GM04503 (cell line): ENCODE measurements at regions not wholly inside any gene's neighbourhood (a gene's known extent, or its start where the extent isn't known, plus 50 kb on each side); places are given as distances from the start of the nearest gene placed in this dataset.

ENCODE experiments used
- DNase-seq: peaks from one replicate; pipeline ENCODE4 v3.0.0-alpha.2; 2012; ENCODE audit warnings: low read depth

DNA sequence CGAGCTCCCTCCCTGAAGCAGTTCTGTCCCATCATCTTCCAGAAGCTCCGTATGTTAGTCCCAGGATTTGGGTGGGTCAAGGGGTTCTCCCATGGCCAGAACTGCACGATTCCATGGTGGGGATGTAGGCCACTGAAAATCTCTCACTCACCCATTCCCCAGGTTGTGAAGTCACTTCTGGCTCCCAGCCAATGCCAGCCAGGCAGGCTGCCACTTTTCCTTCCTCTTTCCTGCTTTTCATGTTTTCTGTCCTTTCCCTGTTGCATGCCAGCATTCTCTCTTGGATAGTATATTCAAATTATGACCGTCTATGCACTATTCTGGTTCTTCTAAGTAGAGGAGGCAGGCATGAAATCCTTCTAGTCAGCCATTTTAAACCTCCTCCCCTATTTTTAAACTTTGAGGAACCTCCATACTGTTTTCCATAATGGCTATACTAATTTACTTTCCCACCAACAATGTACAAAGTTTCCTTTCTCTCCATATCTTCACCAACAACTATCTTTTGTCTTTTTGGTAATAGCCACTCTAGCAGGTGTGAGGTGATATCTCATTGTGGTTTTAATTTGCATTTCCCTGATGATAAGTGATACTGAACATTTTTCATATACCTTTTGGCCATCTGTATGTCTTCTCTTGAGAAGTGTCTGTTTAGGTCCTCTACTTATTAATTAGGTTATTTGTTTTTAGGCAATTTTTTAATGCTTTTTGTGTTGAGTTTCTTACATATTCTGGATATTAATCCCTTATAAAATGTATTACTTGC lies 182.1 kb upstream of the TET2 start:
- no peak for DNase-seq

- DNase-seq = no peak
Observed at GRCh38 chr4:104966349-104967033, 180.2 kb upstream of the TET2 start.

GRCh38 chr4:104967034-104967401 lies 179.7 kb upstream of the TET2 start:
- no peak for DNase-seq

GRCh38 chr4:104969394-104970082 lies 177.1 kb upstream of the TET2 start:
- no peak for DNase-seq

- no peak for DNase-seq
Observed at GRCh38 chr4:104971462-104971861, 175.2 kb upstream of the TET2 start.

DNA sequence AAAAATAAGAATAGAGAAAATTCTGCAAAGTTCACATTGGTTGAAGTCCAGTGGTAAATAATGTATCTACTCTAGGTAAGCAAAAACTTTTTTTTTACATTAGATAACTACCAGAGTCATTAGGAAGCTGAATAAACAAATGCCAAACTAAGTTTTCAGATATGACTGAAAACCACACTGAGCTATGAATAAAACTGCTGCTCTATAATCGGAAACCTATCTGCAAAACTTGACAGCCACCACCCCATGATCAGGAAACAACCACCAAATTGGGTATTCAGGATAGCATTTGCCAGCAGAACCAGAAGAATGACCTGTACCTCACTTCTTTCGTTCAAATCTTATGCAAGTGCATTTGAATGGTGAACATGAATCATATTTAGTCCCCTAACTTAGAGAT lies 173.0 kb upstream of the TET2 start:
- DNase-seq = no peak

DNA sequence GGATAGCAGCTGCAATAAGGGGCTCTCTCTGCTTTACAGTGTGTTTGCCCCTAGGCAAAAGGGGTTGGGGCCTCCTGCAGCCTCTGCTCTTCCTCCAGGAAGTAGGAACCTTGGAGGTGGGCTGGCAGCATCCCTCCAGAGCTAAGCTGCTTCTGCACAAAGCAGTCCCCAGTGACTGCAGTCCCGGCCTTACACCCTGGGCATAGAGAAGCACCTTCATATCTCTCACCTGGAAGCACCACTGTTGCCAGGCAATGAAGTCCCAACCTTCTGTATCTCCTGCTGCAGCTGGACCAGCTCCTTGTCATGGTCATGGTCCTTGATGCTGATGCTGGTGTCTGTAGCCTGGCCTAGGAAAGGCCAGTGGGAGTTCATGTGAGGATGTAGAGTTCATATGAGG lies 171.1 kb upstream of the TET2 start:
- no peak for DNase-seq

- no peak for DNase-seq
Observed at GRCh38 chr4:104976262-104976661, 170.4 kb upstream of the TET2 start.

DNA sequence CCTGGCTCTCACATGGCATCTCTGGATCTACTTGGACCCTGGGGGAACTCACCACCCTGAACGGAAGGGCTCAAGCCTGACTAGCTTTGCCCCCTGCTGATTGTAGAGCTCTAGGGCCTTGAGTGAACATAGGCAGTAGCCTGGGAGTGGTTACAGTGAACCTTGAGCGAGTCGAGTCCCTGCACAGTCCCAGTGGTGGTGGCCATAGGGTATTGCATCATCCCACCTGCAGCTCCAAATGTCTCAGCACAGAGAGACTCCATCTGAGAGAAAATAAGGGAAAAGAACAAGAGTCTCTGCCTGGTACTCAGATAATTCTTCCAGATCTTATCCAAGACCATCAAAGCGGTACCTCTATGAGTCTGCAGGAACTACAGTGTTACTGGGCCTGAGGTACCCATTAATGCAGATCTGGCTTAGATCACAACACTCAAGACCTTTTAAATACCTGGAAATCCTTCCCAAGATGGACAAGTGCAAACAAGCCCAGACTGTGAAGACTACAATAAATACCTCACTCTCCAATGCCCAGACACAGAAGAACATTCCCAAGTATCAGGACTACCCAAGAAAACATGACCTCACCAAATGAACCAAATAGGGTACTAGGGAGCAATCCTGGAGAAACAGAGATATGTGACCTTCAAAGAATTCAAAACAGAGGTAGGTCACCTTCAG lies 167.5 kb upstream of the TET2 start:
- DNase-seq = no peak

DNA sequence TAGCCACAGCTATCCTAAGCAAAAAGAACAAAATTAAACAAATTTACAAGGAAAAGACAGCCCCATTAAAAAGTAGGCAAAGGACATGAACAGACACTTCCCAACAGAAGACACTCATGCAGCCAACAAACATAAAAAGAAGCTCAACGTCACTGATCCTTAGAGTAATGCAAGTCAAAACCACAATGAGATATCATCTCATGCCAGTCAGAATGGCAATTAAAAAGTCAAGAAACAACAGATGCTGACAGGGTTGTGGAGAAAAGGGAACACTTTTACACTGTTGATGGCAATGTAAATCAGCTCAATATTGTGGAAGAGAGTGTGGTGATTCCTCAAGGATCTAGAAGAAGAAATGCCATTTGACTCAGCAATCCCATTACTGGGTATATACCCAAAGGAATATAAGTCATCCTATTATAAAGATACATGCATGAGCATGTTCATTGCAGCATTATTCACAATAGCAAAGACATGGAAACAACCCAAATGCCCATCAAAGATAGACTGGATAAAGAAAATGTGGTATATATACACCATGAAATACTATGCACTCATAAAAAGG lies 163.0 kb upstream of the TET2 start:
- DNase-seq = no peak

- DNase-seq = no peak
Observed at GRCh38 chr4:104986306-104986705, 160.4 kb upstream of the TET2 start.

DNA sequence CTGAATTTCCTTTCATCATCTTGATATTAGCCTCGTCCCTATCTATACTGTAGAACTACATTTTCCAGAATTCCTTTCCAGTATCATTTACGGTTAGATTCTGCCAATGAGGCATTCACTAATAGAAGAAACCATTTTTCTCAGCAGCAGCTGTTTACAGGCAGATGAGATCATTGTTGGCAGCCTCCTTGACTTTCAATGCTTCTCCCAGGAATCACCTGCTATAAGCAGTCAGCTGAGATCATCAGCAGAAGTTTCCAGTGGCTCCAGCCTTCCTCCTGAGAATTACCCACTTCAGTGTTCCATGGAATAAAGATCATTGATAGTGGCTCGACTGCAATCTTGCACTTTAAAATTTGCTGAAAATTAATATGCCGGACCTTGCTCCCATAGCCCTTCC lies 157.3 kb upstream of the TET2 start:
- no peak for DNase-seq

DNA sequence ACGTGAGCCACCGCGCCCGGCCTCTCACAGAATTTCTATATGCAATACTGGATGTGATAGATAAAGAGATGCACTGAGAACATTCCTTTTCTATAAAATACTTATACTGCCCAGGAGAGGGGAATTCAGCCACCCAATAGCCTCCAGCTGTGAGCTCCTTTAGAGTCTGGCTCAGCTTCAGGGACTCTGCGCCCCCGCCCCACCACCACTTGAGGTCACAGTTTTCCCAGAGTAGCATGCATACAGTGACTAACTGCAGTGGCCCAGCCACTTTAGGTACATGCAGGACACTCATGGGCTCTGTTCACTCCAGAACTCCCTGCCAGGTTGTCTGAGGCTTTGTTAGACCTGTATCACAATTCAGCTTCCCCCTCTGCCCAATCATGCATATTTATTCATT lies 144.4 kb upstream of the TET2 start:
- no peak for DNase-seq

- no peak for DNase-seq
Observed at GRCh38 chr4:105014234-105014633, 132.4 kb upstream of the TET2 start.

GRCh38 chr4:105014635-105015034 lies 132.0 kb upstream of the TET2 start:
- DNase-seq = no peak

- DNase-seq = no peak
Observed at GRCh38 chr4:105015750-105016149, 130.9 kb upstream of the TET2 start.

DNA sequence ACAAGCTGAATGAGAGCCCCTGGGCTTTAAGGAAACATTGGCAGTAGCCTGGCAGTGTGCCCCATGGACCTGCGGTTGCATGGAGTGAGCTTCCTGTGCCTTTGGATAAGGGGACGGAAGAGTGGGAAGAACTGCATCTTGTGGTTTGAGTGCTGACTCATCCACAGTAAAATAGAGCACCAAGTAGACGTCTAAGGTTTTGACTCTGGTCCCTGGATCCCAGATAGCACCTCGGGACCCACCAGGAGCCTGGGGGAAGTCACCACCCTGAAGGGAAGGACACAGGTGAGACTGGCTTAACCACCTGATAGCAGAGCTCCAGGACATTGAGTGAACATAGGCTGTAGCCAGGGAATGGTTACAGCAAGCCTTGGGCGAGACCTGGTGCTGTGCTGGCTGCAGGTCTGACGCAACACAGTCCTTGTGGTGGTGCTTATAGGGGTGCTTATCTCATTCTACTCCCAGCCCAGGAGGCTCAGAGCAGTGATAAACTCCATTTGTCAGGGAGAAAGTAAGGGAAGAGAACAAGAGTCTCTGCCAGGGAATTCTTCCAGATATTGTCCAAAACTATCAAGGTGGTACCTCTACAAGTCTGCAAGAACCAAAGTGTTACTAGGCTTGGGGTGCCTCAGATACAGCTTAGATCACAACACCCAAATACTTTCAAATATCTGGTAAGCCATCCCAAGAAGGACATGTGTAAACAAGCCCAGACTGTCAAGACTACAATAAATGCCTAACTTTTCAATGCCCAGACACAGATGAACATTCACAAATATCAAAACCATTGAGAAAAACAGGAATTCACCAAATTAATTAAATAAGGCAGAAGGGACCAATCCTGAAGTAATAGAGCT lies 123.6 kb upstream of the TET2 start:
- DNase-seq = no peak

DNA sequence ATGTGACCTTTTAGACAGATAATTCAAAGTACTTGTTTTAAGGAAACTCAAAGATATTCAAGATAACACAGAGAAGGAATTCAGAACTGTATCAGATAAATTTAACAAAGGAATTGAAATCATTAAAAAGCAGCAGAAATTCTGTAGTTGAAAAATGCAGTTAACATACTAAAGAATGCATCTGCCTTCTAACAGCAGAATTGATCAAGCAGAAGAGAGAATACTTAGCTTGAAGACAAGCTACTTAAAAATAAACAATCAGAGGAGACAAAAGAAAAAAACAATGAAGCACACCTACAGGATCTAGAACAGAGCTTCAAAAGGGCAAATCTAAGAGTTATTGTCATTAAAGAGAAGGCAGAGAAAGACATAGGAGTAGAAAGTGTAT lies 123.0 kb upstream of the TET2 start:
- no peak for DNase-seq

DNA sequence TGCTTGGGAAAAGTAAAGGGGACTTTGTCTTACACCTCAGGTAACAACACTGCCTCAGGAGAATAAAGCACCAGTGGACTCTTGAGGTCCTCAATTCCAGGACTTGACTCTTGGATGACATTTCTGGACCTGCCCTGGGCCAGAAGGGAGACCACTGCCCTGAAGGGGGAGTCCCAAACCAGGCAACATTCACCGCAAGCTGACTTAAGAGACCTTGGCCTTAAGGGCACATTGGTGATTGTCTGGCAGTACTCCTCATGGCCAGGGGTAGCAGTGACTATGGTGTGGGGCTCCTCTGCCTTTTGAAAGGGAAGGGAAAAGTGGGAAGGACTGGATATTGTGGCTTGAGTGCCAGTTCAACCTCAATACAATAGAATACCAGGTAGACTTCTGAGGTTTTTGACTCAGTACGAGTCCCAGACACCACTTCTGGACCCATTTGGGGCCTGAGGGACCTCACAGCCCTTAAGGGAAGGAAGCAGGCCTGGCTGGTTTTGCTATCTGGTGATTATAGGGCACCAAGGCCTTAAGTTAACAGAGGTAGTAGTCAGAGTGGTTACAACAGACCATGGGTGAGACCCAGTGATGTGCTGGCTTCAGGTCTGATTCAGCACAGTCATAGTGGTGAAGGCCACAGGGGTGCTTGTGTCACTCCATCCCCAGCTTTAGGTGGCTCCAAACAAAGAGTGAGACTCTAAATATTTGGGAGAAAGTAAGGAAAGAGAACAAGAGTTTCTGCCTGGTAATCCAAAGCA lies 121.2 kb upstream of the TET2 start:
- no peak for DNase-seq

GRCh38 chr4:105036991-105037390 lies 109.7 kb upstream of the TET2 start:
- no peak for DNase-seq

DNA sequence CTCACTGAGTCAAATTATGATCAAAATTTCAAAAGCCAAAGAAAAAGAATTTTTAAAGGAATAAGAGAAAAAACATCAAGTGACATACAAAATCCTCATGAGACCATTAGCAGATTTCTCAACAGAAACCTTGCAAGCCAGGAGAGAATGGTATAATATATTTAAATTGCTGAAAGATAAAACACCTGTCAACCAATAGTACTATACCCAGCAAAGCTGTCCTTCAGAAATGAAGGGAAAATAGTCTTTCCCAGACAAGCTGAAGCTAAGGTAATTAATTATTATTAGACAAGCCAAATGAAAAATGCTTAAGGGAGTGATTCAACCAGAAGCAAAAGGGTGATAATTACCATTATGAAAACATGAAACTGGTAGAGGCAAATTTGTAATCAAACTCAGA lies 104.2 kb upstream of the TET2 start:
- DNase-seq = no peak
